Stimulated activated CD4-positive, alpha-beta T cell treated with anti-CD3 and anti-CD28 coated beads, Interleukin-1b, Interleukin-23, amount 100 ng/mL, for 24 hours (primary cell): ENCODE measurements at regions not wholly inside any gene's neighbourhood (a gene's known extent, or its start where the extent isn't known, plus 50 kb on each side); places are given as distances from the start of the nearest gene placed in this dataset.

Experiments
- DNase-seq, 4 experiments: peaks; one replicate each; pipeline ENCODE4 v3.0.0-alpha.2; 2020; ENCODE audit warnings: low read depth in 4 of 4, low spot score in 1 of 4

DNA sequence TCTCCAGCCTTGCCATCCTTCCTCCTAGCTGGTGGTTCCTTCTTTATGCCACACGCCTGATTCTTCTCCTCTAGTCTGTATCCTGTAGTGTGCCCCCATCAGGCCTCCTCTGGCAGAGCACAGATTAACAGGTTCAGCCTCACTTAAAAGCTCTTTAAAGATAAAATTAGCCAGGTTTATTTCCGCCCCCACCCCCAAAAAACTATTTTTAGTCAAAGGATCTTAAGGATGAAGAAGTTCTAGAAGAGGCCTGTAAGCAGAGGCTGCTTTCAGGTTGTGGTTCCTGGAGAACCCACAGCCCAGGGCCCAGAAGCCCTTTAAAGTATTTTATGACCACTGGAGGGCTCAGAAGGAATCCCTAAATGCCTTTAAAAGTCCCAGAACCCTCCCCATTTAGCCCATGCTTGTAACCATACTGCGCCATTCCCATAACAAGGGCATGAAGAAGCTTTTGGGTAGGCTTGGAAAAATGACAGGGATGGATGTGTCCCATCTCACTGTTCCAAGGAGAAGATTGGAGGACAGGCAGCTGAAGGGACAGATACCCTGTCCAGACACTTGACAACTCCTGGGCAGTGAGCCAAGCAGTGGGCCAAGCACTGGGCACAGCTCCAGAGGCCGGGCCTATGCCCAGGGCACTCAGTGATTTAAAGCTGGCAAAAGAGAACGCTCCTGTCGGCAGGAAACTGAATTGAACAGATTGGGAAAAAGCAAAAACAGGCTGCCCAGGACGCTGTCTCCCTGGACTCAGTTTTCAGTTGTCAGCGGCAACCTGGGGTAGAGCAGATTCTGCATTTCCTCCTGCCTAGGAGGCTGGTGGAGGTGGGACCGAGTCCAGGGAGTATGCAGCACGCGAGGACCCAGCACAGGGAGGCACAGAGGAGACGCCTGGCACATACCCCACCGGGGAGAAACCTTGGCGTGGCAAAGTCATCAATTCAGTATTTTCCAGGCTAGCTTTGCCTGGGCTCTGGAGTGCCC, 106.3 kb upstream of the SSBP2 start:
- DNase-seq: no peak

DNA sequence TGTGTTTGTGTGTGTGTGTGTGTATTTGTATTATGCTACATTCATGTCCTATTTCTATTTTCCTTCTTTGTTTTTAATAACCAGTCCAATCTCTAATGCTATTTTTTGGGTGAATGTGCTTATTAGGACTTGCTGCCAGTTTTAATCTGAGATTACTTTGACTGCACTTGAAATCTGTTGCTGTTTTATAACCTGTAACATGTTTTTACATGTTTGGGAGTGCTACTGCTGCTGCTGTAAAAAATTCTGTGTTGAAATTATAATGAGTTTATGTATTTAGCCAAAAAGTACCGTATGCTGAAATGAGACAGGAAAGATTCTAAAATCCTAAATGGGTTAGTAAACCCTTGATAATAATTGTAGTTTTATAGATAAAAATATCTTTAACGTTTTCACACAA, 104.7 kb upstream of the SSBP2 start:
- DNase-seq: no peak

DNA sequence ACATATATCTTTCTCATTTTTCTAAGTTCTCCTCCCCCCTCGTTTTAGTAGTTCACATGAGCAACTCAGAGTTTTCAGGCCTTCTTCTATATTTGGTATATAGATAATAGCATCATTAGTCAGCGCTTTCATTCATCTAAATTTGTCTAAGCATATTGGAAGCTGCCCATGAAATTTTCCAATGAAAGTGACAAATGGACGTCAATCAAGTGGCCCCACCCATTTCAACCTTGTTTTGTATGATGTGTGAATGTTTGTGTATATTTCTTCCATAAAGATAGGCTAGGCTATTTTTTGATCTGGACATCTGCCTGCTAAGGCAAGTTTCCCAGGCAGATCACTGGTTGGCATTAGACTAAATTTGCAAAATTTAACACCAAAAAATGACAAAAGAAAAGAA, 104.0 kb upstream of the SSBP2 start:
- no peak for DNase-seq

DNA sequence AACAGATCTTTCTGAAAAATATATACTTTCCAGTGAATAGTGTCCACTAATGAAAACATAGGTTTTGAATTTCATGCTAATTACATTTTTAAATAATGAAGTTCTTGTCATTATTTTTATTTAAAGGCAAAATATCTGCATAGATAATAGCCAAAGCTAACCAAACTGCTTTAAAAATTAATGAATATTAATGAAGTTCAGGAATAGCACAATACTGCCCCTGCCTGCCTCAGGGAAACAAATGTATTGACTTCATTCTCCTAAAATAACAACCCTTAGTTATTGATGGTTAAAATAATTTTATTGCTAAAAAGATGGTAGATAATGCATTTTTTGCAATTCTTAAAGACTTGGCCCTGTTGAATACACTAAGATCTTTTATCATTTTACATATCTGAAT, 103.6 kb upstream of the SSBP2 start:
- no peak for DNase-seq

DNA sequence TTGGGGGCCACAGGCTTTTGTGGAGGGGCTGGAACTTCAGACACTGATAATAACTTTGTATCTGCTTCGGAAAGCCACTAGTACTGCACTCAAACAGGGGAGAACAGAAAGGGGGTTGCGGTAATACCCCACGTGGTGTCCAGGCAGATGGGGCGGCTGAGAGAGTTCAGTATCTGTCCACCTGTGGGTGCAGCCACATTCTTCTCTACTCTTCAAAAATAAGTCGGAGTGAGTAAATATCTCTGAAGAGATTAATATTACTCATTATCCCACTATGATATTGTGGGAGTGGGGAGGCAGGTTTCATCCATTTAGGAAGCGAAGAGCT, 102.1 kb upstream of the SSBP2 start:
- no peak for DNase-seq

DNA sequence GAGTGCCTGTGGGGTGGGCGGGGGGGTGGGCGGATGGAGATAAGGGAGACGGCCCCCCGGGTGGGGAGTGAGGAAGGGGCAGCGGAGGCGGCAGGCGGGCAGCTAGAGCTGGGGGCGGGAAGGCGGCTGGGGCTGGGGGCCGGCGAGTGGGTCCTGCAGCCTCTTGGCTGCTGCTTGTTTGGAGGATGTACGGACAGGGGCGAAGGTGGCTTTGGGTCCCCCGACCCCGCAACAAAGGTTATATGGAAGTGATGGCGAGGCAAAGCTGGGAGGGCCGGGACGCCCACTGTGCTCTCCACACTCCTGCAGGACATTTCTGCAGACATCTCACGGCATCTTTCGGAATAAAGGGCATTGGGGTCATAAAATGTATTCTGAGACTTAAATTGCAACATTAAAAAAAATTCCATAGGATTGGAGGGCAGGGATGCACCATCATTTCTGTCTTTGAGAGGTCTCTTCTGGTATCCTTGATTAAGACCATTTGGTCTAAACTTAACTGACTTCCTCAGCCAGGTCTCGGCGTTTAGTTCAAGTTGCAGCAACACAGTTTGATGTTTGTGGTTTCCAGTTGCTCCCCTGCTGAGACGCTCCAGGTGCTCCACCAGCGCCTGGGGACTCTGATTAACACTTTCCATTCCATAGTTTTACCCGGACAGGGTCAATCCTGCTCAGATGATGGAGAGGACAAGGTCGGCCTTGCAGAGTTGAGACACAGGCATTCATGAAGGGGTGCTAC, 101.6 kb upstream of the SSBP2 start:
- peak in 1 of 4 experiments; percentile 2 for DNase-seq

DNA sequence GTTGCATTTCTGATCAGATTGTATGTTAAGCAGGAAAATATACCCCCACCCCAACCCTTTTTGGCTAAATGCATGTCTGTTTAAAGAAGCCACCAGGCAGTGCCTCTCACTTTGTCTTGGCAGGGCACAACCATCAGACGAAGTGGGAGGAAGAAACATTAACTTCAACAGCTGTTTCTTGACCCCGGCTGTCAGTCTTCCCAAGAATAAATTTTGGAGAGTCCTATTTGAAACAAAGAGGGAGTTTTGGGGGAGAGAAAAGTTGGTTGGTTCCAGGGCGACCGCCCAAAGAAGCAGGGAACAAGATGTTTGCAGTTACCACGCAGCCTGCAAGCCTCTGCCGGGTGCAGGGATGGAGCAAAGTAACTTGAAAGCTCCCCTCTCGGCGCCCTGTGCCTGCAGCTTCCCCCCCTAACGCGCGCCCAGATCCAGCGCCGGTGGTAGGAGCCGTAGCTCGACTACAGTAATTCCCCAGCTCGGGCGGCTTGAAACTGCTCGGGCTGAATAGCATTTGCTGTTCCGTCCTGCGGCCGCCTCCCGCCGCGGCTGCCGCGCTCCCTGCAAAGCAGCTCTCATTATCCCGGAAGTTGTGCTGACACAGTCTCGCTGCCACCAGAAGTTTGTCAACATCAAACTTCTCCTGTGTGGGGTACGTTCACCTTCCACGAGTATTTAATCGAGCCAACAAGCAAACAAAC, 100.7 kb upstream of the SSBP2 start:
- DNase-seq: peak; percentile 54 to 84 (median 80)

DNA sequence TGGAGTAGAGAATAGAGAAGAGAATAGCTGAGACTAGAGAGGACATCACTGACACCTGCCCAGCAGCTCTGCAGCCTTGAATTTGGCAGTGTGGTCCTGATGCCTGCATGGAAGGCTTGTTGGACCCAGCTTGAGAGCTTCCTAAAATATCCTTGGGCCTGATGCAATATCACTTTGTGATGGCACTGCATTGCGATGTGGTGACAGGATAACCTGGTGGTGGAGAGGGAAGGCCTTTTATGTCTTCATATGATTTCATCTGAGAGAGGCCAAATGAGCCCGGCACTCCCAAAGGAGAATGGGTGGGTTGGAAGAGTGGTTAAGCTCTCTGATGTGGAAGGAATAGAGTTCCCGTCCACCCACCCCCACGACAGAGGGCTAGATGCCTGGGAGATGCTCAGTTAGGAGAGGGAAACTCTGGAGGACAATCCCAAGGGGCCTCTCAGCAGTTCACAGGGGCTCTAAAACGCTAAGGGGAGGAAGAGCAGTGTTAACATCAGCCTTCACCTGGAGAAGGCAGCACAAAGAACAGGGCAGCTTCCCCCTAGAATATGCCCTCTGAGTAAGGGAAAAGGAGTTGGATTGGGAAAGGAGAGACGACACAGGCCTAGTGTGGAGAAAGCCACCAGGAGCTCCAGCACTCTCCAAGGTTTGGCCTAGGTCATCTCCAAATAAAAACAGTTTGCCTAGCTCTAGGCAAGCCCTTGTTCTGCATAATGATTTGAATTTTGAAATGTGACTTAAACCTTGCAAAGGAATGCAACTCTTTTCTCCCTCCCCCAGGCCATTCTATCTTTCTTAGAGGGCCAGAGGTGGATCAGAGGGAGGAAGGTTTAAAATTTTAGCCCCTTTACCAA, 99.8 kb upstream of the SSBP2 start:
- DNase-seq: no peak

DNA sequence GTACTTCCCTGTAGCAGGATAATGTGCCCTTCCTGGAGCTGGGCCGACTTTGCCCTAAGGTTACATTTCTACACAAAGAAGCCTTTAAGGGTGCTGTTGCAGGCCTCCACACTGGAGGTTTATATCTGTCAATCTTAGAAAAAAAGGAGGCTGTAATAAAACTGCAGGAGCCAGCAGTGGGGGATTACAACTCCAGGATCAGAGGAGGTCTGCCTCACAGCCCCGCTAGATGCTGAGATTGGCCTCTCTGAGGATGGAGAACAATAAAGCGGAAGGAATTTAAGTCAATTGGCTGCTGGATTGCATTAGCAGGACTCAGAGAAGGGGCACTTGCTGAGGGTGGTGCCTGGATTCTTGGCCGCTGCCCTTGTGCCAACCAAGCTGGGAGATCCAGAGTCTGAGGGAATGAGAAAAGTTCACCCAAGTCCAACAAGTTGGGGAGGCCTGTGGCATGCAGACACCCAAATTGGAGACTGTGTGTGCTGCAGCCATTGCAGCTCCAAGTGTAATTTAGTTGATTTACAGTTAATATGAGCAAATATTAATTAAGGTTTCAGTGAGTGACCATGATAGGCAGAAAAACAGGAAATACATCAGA, 99.0 kb upstream of the SSBP2 start:
- DNase-seq: no peak

DNA sequence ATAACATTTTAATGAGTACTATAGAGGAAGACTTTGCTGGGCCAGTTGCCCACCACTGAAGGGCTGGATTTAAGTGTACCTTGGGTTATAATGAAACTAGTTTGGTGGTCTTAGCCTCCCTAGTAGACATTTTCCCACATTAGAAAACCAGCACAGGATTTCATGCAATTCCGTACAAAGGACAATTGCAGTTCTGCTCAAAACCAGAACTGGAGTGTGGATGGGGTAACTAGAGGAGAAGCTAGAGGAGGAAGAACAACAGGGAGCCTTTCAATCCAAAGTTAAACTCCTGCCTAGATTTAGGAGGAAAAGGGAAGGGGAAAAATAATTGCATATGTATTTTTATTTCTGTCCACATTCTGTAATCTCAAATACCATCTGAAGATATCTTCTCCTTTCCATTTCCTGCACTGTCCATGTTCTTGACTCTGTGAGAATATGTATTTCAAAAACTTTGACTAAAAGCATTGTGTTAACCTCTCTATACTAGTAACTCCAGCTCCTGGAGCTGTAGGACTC, 97.5 kb upstream of the SSBP2 start:
- DNase-seq: no peak

DNA sequence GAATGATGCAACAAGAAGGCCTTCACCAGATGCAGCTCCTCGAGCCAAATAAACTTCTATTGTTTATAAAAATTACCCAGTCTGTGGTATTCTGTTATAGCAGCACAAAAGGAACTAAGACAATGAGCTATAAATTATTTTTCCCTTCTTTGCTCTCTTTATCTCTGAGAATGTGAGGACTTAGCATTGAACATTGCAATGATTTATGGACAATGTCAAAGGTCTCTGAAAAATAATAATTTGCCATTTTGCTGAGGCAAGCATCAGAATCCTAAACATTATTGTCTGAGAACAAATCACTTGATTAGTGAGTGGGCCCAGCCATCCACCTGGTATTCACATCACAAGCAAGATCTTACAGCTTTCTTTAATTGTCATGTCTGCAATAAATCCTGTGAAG, 95.4 kb upstream of the SSBP2 start:
- no peak for DNase-seq

DNA sequence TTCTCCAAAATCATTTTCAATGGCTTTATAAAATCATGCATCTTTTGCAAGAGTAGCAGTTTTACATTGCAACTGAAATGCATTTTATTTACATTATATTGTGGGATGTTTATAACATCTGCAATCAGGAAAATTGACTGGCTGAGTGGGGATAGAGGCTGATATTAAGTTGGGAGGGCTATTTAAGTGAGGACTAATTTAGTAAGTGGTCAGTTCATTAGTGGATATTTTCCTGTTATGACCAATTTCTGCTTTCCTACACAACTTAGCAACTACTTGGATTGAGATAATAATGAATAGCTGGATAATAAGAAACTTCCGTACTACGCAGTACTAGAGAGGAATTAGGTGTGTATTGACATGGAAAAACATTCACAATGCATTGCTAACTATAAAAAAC, 92.9 kb upstream of the SSBP2 start:
- DNase-seq: no peak

DNA sequence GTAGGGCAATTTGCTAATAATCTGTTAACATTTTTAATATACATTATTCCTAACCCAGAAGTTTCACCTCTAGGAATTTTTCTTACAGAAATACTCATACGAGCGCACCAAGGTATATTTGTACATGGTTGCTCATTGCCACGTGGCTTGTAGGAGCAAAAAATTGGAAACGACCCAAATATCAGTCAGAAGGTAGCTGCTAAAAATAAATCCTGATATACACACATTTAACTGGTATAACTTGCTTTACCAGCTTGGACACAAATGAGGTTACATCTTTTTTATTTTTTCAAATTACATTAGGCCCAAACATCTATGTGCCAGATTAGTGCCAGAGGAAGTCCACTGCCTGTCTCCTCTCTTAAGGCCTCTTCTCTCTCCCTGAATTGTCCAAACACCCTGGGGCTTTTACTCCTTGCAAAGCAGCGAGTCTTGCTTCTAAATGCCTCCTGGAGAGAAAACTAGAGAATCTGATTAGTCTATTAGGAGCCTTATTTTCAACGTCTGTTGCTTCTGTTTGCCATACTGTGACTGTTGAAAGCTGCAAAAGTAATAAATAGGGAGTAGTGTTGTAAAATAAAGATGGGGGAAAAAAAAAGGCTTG, 92.0 kb upstream of the SSBP2 start:
- no peak for DNase-seq

DNA sequence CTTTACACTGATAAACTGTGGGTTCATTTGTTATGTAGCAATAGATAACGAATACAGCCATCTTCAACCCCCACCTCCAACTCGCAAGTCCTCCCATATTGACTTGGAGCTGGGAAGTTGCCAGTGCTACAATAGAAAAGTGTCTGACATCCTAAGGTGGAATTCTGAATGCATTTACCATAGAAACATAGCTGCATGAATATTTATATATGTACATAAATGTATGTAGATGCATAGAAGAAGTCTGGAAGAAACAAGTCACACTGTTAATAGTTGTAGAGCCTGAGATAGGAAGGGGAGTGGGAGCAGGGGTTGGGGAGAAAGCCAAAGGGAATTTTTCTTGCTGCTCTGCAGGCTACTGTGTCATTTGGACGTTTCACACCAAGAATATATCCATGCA, 88.1 kb upstream of the SSBP2 start:
- no peak for DNase-seq

DNA sequence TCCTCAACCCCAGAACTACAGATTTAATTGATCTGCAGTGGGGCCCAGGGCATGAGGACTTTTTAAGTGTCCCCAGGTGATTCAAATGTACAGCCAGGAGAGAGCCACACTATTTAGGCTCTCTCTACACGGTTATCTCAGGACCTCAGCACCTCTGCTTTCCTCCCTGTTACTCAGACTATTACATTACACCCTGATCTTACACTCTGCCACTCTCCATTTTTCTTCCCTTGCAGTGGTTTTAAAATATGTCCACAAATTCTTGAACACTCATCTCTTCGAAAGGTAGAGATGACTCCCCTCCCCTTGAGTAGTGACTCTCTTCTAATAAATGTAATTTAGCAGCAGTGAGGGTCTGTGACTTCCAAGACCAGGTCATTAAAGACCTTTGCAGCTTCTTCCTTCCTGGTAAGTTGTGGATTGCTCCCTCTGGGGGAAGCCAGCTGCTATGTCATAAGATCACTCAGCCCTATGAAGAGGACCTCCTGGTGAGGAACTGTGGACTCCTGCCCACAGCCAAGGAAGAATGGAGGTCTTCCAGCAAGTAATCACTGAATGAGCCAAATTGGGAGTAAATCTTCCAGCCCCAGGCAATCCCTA, 87.5 kb upstream of the SSBP2 start:
- DNase-seq: no peak

DNA sequence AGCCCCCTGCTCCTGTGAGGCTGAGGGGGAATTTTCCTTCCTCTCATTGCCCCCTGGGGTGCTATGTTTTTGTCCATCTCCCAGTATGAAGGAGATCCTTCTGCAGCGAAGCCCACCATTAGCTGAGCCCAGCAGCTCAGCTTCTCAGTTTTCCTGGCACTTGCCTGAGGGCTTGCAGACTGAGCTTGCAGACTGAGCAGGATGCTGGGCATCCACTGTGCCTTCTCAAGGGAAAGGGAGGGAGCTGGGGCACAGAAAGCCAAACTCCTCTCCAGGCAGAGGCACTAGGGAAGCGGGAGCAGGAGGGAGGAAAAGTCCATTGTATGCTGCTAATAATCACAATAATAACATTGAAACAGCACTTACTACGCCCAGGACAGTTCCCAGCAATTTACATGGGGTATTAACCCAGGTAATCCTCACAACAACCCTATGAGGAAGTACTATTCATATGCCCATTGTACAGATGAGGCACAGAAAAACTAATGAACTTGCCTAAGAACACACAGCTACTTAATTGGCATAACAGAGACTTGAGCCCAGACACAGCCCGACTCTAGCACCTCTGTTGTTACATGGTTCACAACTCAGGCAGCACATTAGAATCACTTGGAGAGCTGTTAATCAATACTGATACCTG, 86.9 kb upstream of the SSBP2 start:
- DNase-seq: no peak

DNA sequence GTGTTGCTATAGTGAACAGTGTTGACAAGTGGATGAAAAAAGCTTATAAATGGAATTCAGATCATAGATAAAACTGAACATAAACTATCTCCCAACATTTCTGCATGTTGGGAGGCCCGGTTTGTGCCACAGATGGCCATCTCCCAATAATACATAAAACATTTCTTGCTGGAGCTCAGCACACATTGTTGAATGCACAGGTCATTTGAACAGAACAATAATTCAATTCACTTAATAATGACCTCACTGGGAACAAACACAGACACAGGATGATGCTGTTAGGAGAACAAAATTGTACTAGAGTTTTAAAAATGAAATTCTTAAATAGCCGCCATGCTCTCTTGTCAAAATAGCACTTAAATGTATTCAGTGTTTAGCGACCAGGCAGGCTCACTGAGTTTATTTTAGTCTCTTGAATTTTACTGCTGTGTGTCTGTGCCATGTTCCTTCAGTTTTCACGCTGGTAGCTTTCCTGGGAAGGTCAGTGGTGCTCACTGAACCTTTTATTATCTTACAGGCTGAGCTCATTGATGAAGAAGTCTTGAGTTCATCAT, 85.0 kb upstream of the SSBP2 start:
- no peak for DNase-seq

DNA sequence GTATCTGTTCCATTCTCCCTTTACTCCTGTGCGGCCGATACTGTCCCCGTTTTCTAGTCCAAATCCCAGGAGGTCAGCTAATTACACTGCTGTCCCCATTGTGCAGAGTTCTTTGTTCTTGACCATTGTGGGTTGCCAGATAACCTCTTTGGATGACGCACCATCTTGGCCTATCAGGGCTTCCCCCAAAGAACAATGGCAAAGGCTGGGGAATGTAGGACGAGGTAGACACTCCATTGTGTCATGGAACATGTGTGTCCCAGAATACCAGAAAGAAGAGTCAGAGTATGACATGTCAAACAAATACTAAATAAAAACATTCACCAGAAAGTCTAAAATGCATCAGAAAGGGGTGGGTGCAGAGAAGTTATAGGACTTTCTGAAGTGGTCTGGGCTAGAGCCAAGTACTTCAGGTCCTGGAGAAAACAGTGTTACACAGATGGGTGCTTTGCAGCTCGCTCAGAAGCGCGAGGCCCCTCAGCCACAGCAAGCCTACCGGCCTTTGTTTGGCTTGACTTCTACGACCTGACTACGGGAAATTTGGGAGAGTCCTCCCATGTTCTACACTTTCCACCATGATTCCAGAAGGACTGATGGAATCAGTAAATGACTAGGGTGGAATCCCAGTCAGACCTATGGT, 83.2 kb upstream of the SSBP2 start:
- no peak for DNase-seq
